PC-9 (cell line): ENCODE measurements at regions not wholly inside any gene's neighbourhood (a gene's known extent, or its start where the extent isn't known, plus 50 kb on each side); places are given as distances from the start of the nearest gene placed in this dataset.
"Not testable (repeated sequence)": the region's sequence is repeated elsewhere in the genome, so short reads cannot be mapped to it uniquely, and the experiment has no call there.

ENCODE experiments used
- BruUV-seq: library from RNA; stranded (reverse); fragments of 400-500 nt; replicated peaks from 2 replicates; lab custom pipeline; 2021; lab: Mats Ljungman, UMichigan
- CTCF ChIA-PET: fragments of 300-600 bp; sonication (Branson Sonifier 250); formaldehyde crosslinking; loops from one replicate; lab custom pipeline; 2022; ENCODE audit warnings: antibody characterized with exemption; lab: Charles Lee
- POLR2A ChIA-PET: fragments of 300-600 bp; sonication (Branson Sonifier 250); formaldehyde crosslinking; loops from one replicate; lab custom pipeline; 2022; ENCODE audit warnings: antibody characterized with exemption; ENCODE audit not compliant: unreplicated experiment; lab: Charles Lee
- DNase-seq, 2 experiments: peaks; one replicate each; pipeline versions ENCODE4 v3.0.0 to v3.0.0-alpha.2; 2015 to 2022; ENCODE audit warnings: mixed read lengths in 1 of 2
- H2AFZ ChIP-seq: fragments of 200-600 bp; sonication (generic); 2 replicates; pipeline ENCODE4 v1.8.1; 2017; ENCODE audit warnings: antibody characterized with exemption
- H3F3A ChIP-seq: fragments of 200-600 bp; sonication (generic); 2 replicates; pipeline ENCODE4 v1.8.1; 2017; ENCODE audit warnings: antibody characterized with exemption, mild to moderate bottlenecking, low read depth; ENCODE audit not compliant: insufficient read depth
- H3K27ac ChIP-seq: fragments of 200-600 bp; sonication (generic); 2 replicates; pipeline ENCODE4 v1.6.1; 2016; ENCODE audit warnings: mixed run types
- H3K27me3 ChIP-seq: fragments of 200-600 bp; sonication (generic); 2 replicates; pipeline ENCODE4 v1.6.1; 2016; ENCODE audit warnings: low read depth, mixed run types; ENCODE audit not compliant: insufficient read depth
- H3K36me3 ChIP-seq: fragments of 200-600 bp; sonication (generic); 2 replicates; pipeline ENCODE4 v1.6.1; 2016; ENCODE audit warnings: low read depth, mixed run types
- H3K4me1 ChIP-seq: fragments of 200-600 bp; sonication (generic); replicated peaks from 2 replicates; pipeline ENCODE4 v1.6.1; 2016; ENCODE audit warnings: mixed run types; ENCODE audit not compliant: insufficient read depth
- H3K4me2 ChIP-seq: fragments of 200-600 bp; sonication (generic); 2 replicates; pipeline ENCODE4 v1.6.1; 2017; ENCODE audit warnings: mixed run types
- H3K4me3 ChIP-seq: fragments of 200-600 bp; sonication (generic); 2 replicates; pipeline ENCODE4 v1.6.1; 2016; ENCODE audit warnings: mixed run types
- H3K79me2 ChIP-seq: fragments of 200-600 bp; sonication (generic); 2 replicates; pipeline ENCODE4 v1.6.1; 2017; ENCODE audit warnings: low read depth, mixed run types
- H3K9me2 ChIP-seq: fragments of 200-600 bp; sonication (generic); 2 replicates; pipeline ENCODE4 v1.8.1; 2017; ENCODE audit warnings: mild to moderate bottlenecking; ENCODE audit not compliant: insufficient read depth
- H3K9me3 ChIP-seq: fragments of 200-600 bp; sonication (generic); 2 replicates; pipeline ENCODE4 v1.8.1; 2016; ENCODE audit warnings: low read depth; ENCODE audit not compliant: insufficient read depth
- H4K20me1 ChIP-seq: fragments of 200-600 bp; sonication (generic); 2 replicates; pipeline ENCODE4 v1.8.1; 2017; ENCODE audit not compliant: insufficient read depth
- CTCF ChIP-seq: fragments of 200-600 bp; sonication (generic); conservative IDR thresholded peaks from 2 replicates; pipeline ENCODE4 v1.6.1; 2017; ENCODE audit warnings: mixed run types, antibody characterized with exemption, mild to moderate bottlenecking, moderate library complexity
- EZH2 ChIP-seq: fragments of 200-600 bp; sonication (generic); IDR thresholded peaks from 2 replicates; pipeline ENCODE4 v1.8.0; 2017; ENCODE audit warnings: antibody characterized with exemption, low read depth
- intact Hi-C: fragments of 100-400 bp; cut with micrococcal nuclease; formaldehyde crosslinking; loops from one replicate; pipeline ENCODE4 v1.10.0; 2022; ENCODE audit not compliant: unreplicated experiment

- H3K79me2 ChIP-seq, H3K27me3 ChIP-seq, POLR2A ChIA-PET, H3K4me1 ChIP-seq, H3K4me2 ChIP-seq, BruUV-seq, H3K4me3 ChIP-seq, CTCF ChIA-PET, H3K9me2 ChIP-seq, intact Hi-C loops, H2AFZ ChIP-seq, DNase-seq, H3K9me3 ChIP-seq, H3K27ac ChIP-seq, H3F3A ChIP-seq, H4K20me1 ChIP-seq, H3K36me3 ChIP-seq: not testable (repeated sequence)
Observed at GRCh38 chr2:76697439-76697838, 824.7 kb downstream of the LRRTM4 start.

GRCh38 chr2:76692908-76693307 lies 829.3 kb downstream of the LRRTM4 start:
- intact Hi-C loops, result no loop called here
- no peak for TF ChIP-seq CTCF
- TF ChIP-seq EZH2, result no peak
- CTCF ChIA-PET, result no interaction called here
- H3K9me2 ChIP-seq, result no peaks in the 10 kb centered on the region
- BruUV-seq, result no TSS peak
- no peak overlapping the region for H3K4me2 ChIP-seq
- peaks cover 15% of the 10 kb centered on the region; the same call in 1 of the 2 replicates for H3K27me3 ChIP-seq
- no peak for DNase-seq
- H3K79me2 ChIP-seq, result no peaks in the 10 kb centered on the region
- H3K4me1 ChIP-seq, result no peaks in the 10 kb centered on the region
- H4K20me1 ChIP-seq, result no peaks in the 10 kb centered on the region; the same call in 1 of the 2 replicates
- H3K9me3 ChIP-seq, result no peaks in the 10 kb centered on the region
- no peaks in the 10 kb centered on the region for H3F3A ChIP-seq
- no peak overlapping the region for H3K27ac ChIP-seq
- POLR2A ChIA-PET, result no interaction called here
- no peaks in the 10 kb centered on the region for H3K36me3 ChIP-seq
- no peak overlapping the region for H2AFZ ChIP-seq
- no peak overlapping the region for H3K4me3 ChIP-seq

GRCh38 chr2:76688732-76689131 lies 833.4 kb downstream of the LRRTM4 start:
- POLR2A ChIA-PET, result no interaction called here
- H3K27ac ChIP-seq, result no peak overlapping the region
- no peaks in the 10 kb centered on the region for H3K79me2 ChIP-seq
- no peak overlapping the region for H2AFZ ChIP-seq
- no peaks in the 10 kb centered on the region for H4K20me1 ChIP-seq
- H3K4me1 ChIP-seq, result no peaks in the 10 kb centered on the region
- no peaks in the 10 kb centered on the region for H3K9me3 ChIP-seq
- no peak for TF ChIP-seq CTCF
- TF ChIP-seq EZH2, result no peak
- peaks cover 20% of the 10 kb centered on the region; the same call in 1 of the 2 replicates for H3K27me3 ChIP-seq
- CTCF ChIA-PET, result no interaction called here
- intact Hi-C loops, result no loop called here
- H3K4me2 ChIP-seq, result no peak overlapping the region
- H3K4me3 ChIP-seq, result no peak overlapping the region
- no peaks in the 10 kb centered on the region for H3F3A ChIP-seq
- no peaks in the 10 kb centered on the region for H3K36me3 ChIP-seq
- no TSS peak for BruUV-seq
- no peaks in the 10 kb centered on the region for H3K9me2 ChIP-seq
- DNase-seq, result no peak

- intact Hi-C loops, result no loop called here
- Histone ChIP-seq H3K27me3 (peaks cover 20% of the 10 kb centered on the region; the same call in 1 of the 2 replicates), H3K79me2 (no peaks in the 10 kb centered on the region), H3F3A (no peaks in the 10 kb centered on the region), H3K36me3 (no peaks in the 10 kb centered on the region), H3K9me2 (no peaks in the 10 kb centered on the region), H3K4me1 (no peaks in the 10 kb centered on the region), H3K9me3 (no peaks in the 10 kb centered on the region), H3K4me2 (no peak overlapping the region), H3K27ac (no peak overlapping the region), H4K20me1 (no peaks in the 10 kb centered on the region), H2AFZ (no peak overlapping the region), H3K4me3 (no peak overlapping the region)
- no peak for DNase-seq
- ChIA-PET POLR2A (no interaction called here), CTCF (no interaction called here)
- no TSS peak for BruUV-seq
- TF ChIP-seq CTCF (no peak), EZH2 (no peak)
Observed at GRCh38 chr2:76687923-76688322, 834.3 kb downstream of the LRRTM4 start.
